Endodermal cell (in vitro differentiated cells): ENCODE measurements at regions not wholly inside any gene's neighbourhood (a gene's known extent, or its start where the extent isn't known, plus 50 kb on each side); places are given as distances from the start of the nearest gene placed in this dataset.

Experiments
- DNase-seq: peaks from one replicate; pipeline ENCODE4 v3.0.0-alpha.2; 2017
- H3K27ac ChIP-seq: 2 replicates; pipeline ENCODE4 v1.5.1; 2013; ENCODE audit warnings: mild to moderate bottlenecking, low read depth, low read length, moderate library complexity
- H3K27me3 ChIP-seq: 2 replicates; pipeline ENCODE4 v1.6.1; 2013; ENCODE audit warnings: mild to moderate bottlenecking, low read length, moderate library complexity; ENCODE audit not compliant: insufficient read depth, control insufficient read depth, poor library complexity, severe bottlenecking
- H3K36me3 ChIP-seq: 2 replicates; pipeline ENCODE4 v1.7.0; 2013; ENCODE audit warnings: mild to moderate bottlenecking, low read length, moderate library complexity; ENCODE audit not compliant: control insufficient read depth, insufficient read depth
- H3K4me1 ChIP-seq: one replicate; pipeline ENCODE4 v1.7.0; 2013; ENCODE audit warnings: low read length; ENCODE audit not compliant: control insufficient read depth, insufficient read depth
- H3K4me3 ChIP-seq: 2 replicates; pipeline ENCODE4 v1.5.1; 2013; ENCODE audit warnings: mild to moderate bottlenecking, low read length, moderate library complexity
- H3K9ac ChIP-seq: 2 replicates; pipeline ENCODE4 v1.6.1; 2013; ENCODE audit warnings: mild to moderate bottlenecking, low read length, moderate library complexity; ENCODE audit not compliant: poor library complexity, severe bottlenecking; ENCODE audit errors: extremely low read depth
- H3K9me3 ChIP-seq: 2 replicates; pipeline ENCODE4 v1.6.1; 2013; ENCODE audit warnings: mild to moderate bottlenecking, low read length, moderate library complexity; ENCODE audit not compliant: control insufficient read depth
- H3K27ac Mint-ChIP-seq: 2 replicates; pipeline ENCODE4 v1.8.0; 2020; ENCODE audit warnings: mixed read lengths
- H3K27me3 Mint-ChIP-seq: 2 replicates; pipeline ENCODE4 v1.8.0; 2021; ENCODE audit warnings: mild to moderate bottlenecking, mixed read lengths; ENCODE audit not compliant: insufficient read depth
- H3K36me3 Mint-ChIP-seq: 2 replicates; pipeline ENCODE4 v1.8.0; 2020; ENCODE audit warnings: low read depth, mixed read lengths
- H3K4me1 Mint-ChIP-seq: 2 replicates; pipeline ENCODE4 v1.8.0; 2020; ENCODE audit warnings: mixed read lengths
- H3K4me3 Mint-ChIP-seq: 2 replicates; pipeline ENCODE4 v1.8.0; 2020; ENCODE audit warnings: mild to moderate bottlenecking, moderate library complexity, mixed read lengths
- H3K9me3 Mint-ChIP-seq: 2 replicates; pipeline ENCODE4 v1.8.0; 2020; ENCODE audit warnings: mild to moderate bottlenecking, mixed read lengths
- WGBS, 2 experiments: methylation state at CpG; one replicate each; pipeline versions ENCODE4 v1.1.5 to v1.1.7; 2013; ENCODE audit warnings: missing lambda C conversion rate in 2 of 2, mixed read lengths in 1 of 2; ENCODE audit not compliant: insufficient coverage in 1 of 2, insufficient read length in 1 of 2; 5-methylcytosine and 5-hydroxymethylcytosine counted together
- TF ChIP-seq, protein P1 (sequence below): fragments of 200-600 bp; sonication (generic); conservative IDR thresholded peaks from 2 replicates; pipeline ENCODE4 v1.5.0; 2021; ENCODE audit warnings: antibody characterized with exemption, mild to moderate bottlenecking

GRCh38 chr11:120055646-120056045, 82.3 kb downstream of the TRIM29 start:
- DNase-seq = peak; percentile 72
- TF ChIP-seq, protein P1, sequence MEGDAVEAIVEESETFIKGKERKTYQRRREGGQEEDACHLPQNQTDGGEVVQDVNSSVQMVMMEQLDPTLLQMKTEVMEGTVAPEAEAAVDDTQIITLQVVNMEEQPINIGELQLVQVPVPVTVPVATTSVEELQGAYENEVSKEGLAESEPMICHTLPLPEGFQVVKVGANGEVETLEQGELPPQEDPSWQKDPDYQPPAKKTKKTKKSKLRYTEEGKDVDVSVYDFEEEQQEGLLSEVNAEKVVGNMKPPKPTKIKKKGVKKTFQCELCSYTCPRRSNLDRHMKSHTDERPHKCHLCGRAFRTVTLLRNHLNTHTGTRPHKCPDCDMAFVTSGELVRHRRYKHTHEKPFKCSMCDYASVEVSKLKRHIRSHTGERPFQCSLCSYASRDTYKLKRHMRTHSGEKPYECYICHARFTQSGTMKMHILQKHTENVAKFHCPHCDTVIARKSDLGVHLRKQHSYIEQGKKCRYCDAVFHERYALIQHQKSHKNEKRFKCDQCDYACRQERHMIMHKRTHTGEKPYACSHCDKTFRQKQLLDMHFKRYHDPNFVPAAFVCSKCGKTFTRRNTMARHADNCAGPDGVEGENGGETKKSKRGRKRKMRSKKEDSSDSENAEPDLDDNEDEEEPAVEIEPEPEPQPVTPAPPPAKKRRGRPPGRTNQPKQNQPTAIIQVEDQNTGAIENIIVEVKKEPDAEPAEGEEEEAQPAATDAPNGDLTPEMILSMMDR = peak; percentile 30
- Histone ChIP-seq H3K4me3 (no peak overlapping the region), H3K9ac (no peak overlapping the region), H3K27me3 (no peaks in the 10 kb centered on the region), H3K27ac (peak overlapping the region; percentile 12), H3K9me3 (no peaks in the 10 kb centered on the region), H3K4me1 (peaks cover 7% of the 10 kb centered on the region), H3K36me3 (no peaks in the 10 kb centered on the region)
- Mint-ChIP-seq H3K9me3 (peaks cover 7% of the 10 kb centered on the region), H3K36me3 (peaks cover 2% of the 10 kb centered on the region), H3K27me3 (peaks cover 6% of the 10 kb centered on the region), H3K4me1 (peaks cover 29% of the 10 kb centered on the region), H3K4me3 (no peak overlapping the region), H3K27ac (no peak overlapping the region)

DNA sequence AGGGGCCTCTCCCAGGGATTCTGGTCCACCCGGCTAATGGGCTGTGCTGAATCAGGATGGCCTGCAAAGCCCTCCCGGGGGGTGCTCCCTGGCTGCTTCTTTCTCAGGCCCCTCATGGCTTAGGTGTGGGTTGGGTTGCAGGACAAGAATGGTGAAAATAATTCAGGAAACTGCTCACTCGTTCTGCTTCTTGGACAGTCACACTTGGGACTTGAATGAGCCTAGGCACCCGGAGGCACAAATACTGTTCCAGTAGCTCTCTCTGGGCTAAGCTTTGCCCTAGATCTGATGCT, 83.2 kb downstream of the TRIM29 start:
- peak; percentile 24 for DNase-seq
- Mint-ChIP-seq H3K4me3 (no peak overlapping the region), H3K9me3 (peaks cover 7% of the 10 kb centered on the region), H3K36me3 (peaks cover 2% of the 10 kb centered on the region), H3K27ac (no peak overlapping the region), H3K4me1 (peaks cover 26% of the 10 kb centered on the region), H3K27me3 (peaks cover 6% of the 10 kb centered on the region)
- Histone ChIP-seq H3K27ac (no peak overlapping the region), H3K9me3 (no peaks in the 10 kb centered on the region), H3K27me3 (no peaks in the 10 kb centered on the region), H3K36me3 (no peaks in the 10 kb centered on the region), H3K4me1 (peaks cover 7% of the 10 kb centered on the region), H3K4me3 (no peak overlapping the region), H3K9ac (no peak overlapping the region)
- 96 to 100% methylated on average over 1 to 4 of the region's 4 CpGs for WGBS, 2 experiments
- TF ChIP-seq, protein P1 = no peak

- Histone ChIP-seq H3K9ac (no peak overlapping the region), H3K4me1 (peaks cover 7% of the 10 kb centered on the region), H3K4me3 (no peak overlapping the region), H3K36me3 (no peaks in the 10 kb centered on the region), H3K27ac (no peak overlapping the region), H3K9me3 (no peaks in the 10 kb centered on the region), H3K27me3 (no peaks in the 10 kb centered on the region)
- peak; percentile 28 for DNase-seq
- H3K9me3 Mint-ChIP-seq = peaks cover 7% of the 10 kb centered on the region
- TF ChIP-seq, protein P1 = no peak
- peaks cover 2% of the 10 kb centered on the region for H3K36me3 Mint-ChIP-seq
- WGBS, 2 experiments = 89 to 92% methylated on average over 3 of the region's 3 CpGs
- H3K4me3 Mint-ChIP-seq = no peak overlapping the region
- H3K27me3 Mint-ChIP-seq = peaks cover 6% of the 10 kb centered on the region
- H3K27ac Mint-ChIP-seq = no peak overlapping the region
- H3K4me1 Mint-ChIP-seq = peaks cover 26% of the 10 kb centered on the region
Measured at GRCh38 chr11:120054016-120054752, 83.7 kb downstream of the TRIM29 start.
